ENCODE measurements at regions not wholly inside any gene's neighbourhood (a gene's known extent, or its start where the extent isn't known, plus 50 kb on each side); places are given as distances from the start of the nearest gene placed in this dataset.

DNA sequence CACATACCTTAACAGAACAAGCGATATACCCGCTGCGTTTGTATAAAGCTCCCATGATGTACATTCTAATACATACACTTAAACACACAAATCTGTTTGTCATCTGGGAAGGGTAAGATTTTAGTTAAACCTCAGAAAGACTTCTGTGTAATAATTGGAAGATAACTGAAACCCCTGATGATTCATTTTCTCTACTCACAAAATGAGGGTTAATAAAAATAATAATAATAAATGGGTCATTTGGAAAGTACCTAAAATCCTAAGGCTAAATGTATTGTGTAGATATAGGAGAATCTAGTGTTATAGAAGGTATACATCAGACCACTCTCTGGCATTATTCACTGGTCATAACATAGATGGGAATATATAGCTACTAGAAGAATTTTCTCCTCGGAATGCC is 64.7 kb upstream of the SOX9 start:
- H3K36me3 ChIP-seq (ENCODE audit: control insufficient read depth in 4 of 4, insufficient read depth in 3 of 4, low read depth in 1 of 4, low read length in 3 of 4), result no peaks in the 10 kb centered on the region
- WGBS, result 90% methylated on average over 4 of the region's 4 CpGs
- peaks cover 0 to 4% (median 1%) of the 10 kb centered on the region in 4 donors for H3K27me3 ChIP-seq (ENCODE audit: control insufficient read depth in 4 of 4, insufficient read depth in 4 of 4, low read length in 3 of 4)
- no peak for DNase-seq (ENCODE audit: low spot score)
- no peak overlapping the region for H3K4me3 ChIP-seq (ENCODE audit: low read depth in 1 of 3, low read length in 3 of 3)
- H3K9me3 ChIP-seq (ENCODE audit: control insufficient read depth in 4 of 4, low read length in 3 of 4), result peaks cover 0 to 2% (median 0%) of the 10 kb centered on the region in 4 donors
- H3K27ac ChIP-seq (ENCODE audit: low read depth in 1 of 2, low read length in 2 of 2), result no peak overlapping the region
- no peak overlapping the region for H3K9ac ChIP-seq (ENCODE audit: low read depth in 1 of 2, low read length in 2 of 2)
- no peak for TF ChIP-seq NR2F2 (IDR thresholded peaks at IDR 0.05)
- no peaks in the 10 kb centered on the region for H3K4me1 ChIP-seq (ENCODE audit: control insufficient read depth in 4 of 4, insufficient read depth in 4 of 4, low read length in 3 of 4)

- no peak for DNase-seq (ENCODE audit: low spot score)
Observed at GRCh38 chr17:72056727-72057290, 64.0 kb upstream of the SOX9 start.

More at GRCh38 chr17:72056727-72057290, 64.0 kb upstream of the SOX9 start:
- no peak overlapping the region for H3K9ac ChIP-seq (ENCODE audit: low read depth in 1 of 2, low read length in 2 of 2)
- no peaks in the 10 kb centered on the region for H3K4me1 ChIP-seq (ENCODE audit: control insufficient read depth in 4 of 4, insufficient read depth in 4 of 4, low read length in 3 of 4)
- TF ChIP-seq, protein P1, sequence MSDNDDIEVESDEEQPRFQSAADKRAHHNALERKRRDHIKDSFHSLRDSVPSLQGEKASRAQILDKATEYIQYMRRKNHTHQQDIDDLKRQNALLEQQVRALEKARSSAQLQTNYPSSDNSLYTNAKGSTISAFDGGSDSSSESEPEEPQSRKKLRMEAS (IDR thresholded peaks at IDR 0.05), result no peak
- TF ChIP-seq TAF1 (conservative IDR thresholded peaks at IDR 0.05) (no peak), ZBTB33 (IDR thresholded peaks at IDR 0.05) (no peak), ATF3 (IDR thresholded peaks at IDR 0.05) (no peak), EGR1 (IDR thresholded peaks at IDR 0.05; ENCODE audit: low read depth in 2 of 2) (no peak), RXRA (IDR thresholded peaks at IDR 0.05) (no peak), JUND (IDR thresholded peaks at IDR 0.05) (no peak), HNF4G (IDR thresholded peaks at IDR 0.05) (no peak), RAD21 (IDR thresholded peaks at IDR 0.05) (no peak), HNF4A (conservative IDR thresholded peaks at IDR 0.05) (no peak), NR2F2 (IDR thresholded peaks at IDR 0.05) (no peak), SP1 (IDR thresholded peaks at IDR 0.05) (no peak)
- TF ChIP-seq, protein P2, sequence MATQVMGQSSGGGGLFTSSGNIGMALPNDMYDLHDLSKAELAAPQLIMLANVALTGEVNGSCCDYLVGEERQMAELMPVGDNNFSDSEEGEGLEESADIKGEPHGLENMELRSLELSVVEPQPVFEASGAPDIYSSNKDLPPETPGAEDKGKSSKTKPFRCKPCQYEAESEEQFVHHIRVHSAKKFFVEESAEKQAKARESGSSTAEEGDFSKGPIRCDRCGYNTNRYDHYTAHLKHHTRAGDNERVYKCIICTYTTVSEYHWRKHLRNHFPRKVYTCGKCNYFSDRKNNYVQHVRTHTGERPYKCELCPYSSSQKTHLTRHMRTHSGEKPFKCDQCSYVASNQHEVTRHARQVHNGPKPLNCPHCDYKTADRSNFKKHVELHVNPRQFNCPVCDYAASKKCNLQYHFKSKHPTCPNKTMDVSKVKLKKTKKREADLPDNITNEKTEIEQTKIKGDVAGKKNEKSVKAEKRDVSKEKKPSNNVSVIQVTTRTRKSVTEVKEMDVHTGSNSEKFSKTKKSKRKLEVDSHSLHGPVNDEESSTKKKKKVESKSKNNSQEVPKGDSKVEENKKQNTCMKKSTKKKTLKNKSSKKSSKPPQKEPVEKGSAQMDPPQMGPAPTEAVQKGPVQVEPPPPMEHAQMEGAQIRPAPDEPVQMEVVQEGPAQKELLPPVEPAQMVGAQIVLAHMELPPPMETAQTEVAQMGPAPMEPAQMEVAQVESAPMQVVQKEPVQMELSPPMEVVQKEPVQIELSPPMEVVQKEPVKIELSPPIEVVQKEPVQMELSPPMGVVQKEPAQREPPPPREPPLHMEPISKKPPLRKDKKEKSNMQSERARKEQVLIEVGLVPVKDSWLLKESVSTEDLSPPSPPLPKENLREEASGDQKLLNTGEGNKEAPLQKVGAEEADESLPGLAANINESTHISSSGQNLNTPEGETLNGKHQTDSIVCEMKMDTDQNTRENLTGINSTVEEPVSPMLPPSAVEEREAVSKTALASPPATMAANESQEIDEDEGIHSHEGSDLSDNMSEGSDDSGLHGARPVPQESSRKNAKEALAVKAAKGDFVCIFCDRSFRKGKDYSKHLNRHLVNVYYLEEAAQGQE (IDR thresholded peaks at IDR 0.05), result no peak
- TF ChIP-seq, protein P3, sequence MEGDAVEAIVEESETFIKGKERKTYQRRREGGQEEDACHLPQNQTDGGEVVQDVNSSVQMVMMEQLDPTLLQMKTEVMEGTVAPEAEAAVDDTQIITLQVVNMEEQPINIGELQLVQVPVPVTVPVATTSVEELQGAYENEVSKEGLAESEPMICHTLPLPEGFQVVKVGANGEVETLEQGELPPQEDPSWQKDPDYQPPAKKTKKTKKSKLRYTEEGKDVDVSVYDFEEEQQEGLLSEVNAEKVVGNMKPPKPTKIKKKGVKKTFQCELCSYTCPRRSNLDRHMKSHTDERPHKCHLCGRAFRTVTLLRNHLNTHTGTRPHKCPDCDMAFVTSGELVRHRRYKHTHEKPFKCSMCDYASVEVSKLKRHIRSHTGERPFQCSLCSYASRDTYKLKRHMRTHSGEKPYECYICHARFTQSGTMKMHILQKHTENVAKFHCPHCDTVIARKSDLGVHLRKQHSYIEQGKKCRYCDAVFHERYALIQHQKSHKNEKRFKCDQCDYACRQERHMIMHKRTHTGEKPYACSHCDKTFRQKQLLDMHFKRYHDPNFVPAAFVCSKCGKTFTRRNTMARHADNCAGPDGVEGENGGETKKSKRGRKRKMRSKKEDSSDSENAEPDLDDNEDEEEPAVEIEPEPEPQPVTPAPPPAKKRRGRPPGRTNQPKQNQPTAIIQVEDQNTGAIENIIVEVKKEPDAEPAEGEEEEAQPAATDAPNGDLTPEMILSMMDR (IDR thresholded peaks at IDR 0.05; ENCODE audit: low read depth, low read length, missing input control), result no peak
- H3K27ac ChIP-seq (ENCODE audit: low read depth in 1 of 2, low read length in 2 of 2), result no peak overlapping the region
- H3K4me3 ChIP-seq (ENCODE audit: low read depth in 1 of 3, low read length in 3 of 3), result no peak overlapping the region
- no peaks in the 10 kb centered on the region for H3K9me3 ChIP-seq (ENCODE audit: control insufficient read depth in 4 of 4, low read length in 3 of 4)
- H3K27me3 ChIP-seq (ENCODE audit: control insufficient read depth in 4 of 4, insufficient read depth in 4 of 4, low read length in 3 of 4), result peaks cover 0 to 4% (median 0%) of the 10 kb centered on the region in 4 donors
- H3K36me3 ChIP-seq (ENCODE audit: control insufficient read depth in 4 of 4, insufficient read depth in 3 of 4, low read depth in 1 of 4, low read length in 3 of 4), result no peaks in the 10 kb centered on the region
- 60% methylated on average over 3 of the region's 3 CpGs for WGBS

Measured in liver (tissue), 8 donors.